Right atrium auricular region (tissue), 2 donors: ENCODE measurements at regions not wholly inside any gene's neighbourhood (a gene's known extent, or its start where the extent isn't known, plus 50 kb on each side); places are given as distances from the start of the nearest gene placed in this dataset.

Experiments used
- DNase-seq: peaks from one replicate; pipeline ENCODE4 v3.0.0-alpha.2; 2019; ENCODE audit warnings: low spot score
- H3K27ac ChIP-seq, 2 donors: fragments of 200-600 bp; sonication (generic); 1 replicate in 1 of 2; 2 replicates in 1 of 2; pipeline ENCODE4 v1.5.1; 2016 to 2019
- H3K27me3 ChIP-seq, 2 donors: fragments of 200-600 bp; sonication (generic); one replicate each; pipeline versions ENCODE4 v1.5.1 to v1.6.0; 2017 to 2019
- H3K36me3 ChIP-seq: fragments of 200-600 bp; sonication (generic); one replicate; pipeline ENCODE4 v1.5.1; 2016
- H3K4me1 ChIP-seq, 2 donors: fragments of 200-600 bp; sonication (generic); one replicate each; pipeline versions ENCODE4 v1.5.1 to v1.6.0; 2017 to 2019
- H3K4me3 ChIP-seq, 2 donors: fragments of 200-600 bp; sonication (generic); 1 replicate in 1 of 2; 2 replicates in 1 of 2; pipeline ENCODE4 v1.5.1; 2017 to 2019; ENCODE audit warnings: mild to moderate bottlenecking in 1 of 2, moderate library complexity in 1 of 2
- H3K9me3 ChIP-seq, 2 donors: fragments of 200-600 bp; sonication (generic); one replicate each; pipeline ENCODE4 v1.5.1; 2019
- TF ChIP-seq, protein P1 (sequence below), 2 donors: fragments of 200-600 bp; sonication (generic); IDR thresholded peaks; one replicate each; pipeline ENCODE4 v1.5.1; 2019; ENCODE audit warnings: antibody characterized with exemption in 2 of 2

DNA sequence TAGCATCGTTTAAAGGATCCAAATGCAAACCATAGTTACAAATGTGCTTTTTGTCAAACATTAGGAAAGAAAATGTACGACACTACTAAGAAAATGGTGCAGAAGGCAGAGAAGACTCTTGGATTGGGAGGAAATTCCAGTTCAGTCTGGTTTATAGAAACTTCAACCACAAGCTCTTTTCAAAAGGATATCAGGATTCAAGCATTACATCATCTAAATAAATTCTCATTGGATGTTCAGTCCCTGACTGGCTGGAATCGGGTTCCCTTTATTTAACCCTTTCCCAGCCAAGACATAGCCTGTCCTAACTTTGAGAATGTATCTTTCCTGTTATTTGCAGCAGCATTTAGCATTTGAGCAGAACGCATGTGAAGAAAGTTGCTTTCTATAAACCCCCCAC, 184.6 kb downstream of the LMO4 start:
- TF ChIP-seq, protein P1, sequence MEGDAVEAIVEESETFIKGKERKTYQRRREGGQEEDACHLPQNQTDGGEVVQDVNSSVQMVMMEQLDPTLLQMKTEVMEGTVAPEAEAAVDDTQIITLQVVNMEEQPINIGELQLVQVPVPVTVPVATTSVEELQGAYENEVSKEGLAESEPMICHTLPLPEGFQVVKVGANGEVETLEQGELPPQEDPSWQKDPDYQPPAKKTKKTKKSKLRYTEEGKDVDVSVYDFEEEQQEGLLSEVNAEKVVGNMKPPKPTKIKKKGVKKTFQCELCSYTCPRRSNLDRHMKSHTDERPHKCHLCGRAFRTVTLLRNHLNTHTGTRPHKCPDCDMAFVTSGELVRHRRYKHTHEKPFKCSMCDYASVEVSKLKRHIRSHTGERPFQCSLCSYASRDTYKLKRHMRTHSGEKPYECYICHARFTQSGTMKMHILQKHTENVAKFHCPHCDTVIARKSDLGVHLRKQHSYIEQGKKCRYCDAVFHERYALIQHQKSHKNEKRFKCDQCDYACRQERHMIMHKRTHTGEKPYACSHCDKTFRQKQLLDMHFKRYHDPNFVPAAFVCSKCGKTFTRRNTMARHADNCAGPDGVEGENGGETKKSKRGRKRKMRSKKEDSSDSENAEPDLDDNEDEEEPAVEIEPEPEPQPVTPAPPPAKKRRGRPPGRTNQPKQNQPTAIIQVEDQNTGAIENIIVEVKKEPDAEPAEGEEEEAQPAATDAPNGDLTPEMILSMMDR (IDR thresholded peaks at IDR 0.05), result no peak
- Histone ChIP-seq H3K4me3 (no peak overlapping the region), H3K4me1 (no peaks in the 10 kb centered on the region)

DNA sequence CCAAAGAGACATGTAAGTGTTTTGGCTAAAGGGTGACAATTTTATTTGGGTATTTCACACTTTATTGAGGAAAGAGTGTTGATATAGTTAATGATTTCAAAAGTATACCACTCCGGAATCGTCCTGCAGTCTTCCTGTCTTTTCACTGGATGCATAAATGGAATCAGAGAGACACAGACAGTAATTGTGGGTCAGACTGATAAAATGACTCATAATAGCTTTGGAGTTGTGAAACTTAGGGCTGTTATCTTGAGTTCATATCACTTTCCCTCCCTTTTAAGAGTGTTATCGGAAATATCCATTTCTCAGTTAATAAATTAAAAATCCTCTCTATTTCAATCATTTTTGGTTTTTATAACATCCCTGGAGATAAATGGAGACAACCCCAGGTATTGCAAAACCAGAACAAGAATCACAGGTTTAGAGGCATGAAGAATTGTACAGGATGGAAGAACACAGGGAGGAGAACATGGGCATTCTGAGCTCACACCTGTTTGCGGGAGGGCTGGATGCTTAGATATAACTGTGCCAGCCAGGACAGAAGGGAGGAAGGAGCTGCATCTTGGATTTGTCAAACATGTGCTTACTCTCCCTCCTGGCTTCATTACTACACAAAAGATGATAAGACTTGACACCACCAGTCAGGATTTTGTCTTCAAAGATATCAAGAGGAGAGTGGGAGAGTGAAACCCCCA, 185.4 kb downstream of the LMO4 start:
- Histone ChIP-seq H3K4me3 (no peak overlapping the region), H3K27me3 (no peaks in the 10 kb centered on the region), H3K4me1 (no peaks in the 10 kb centered on the region), H3K36me3 (no peaks in the 10 kb centered on the region), H3K27ac (no peak overlapping the region), H3K9me3 (no peaks in the 10 kb centered on the region)
- no peak for DNase-seq
- TF ChIP-seq, protein P1 (IDR thresholded peaks at IDR 0.05), result no peak

More for the DNA sequence above, 184.6 kb downstream of the LMO4 start:
- H3K9me3 ChIP-seq, result no peaks in the 10 kb centered on the region
- H3K36me3 ChIP-seq, result no peaks in the 10 kb centered on the region
- no peak overlapping the region for H3K27ac ChIP-seq
- DNase-seq, result no peak
- H3K27me3 ChIP-seq, result no peaks in the 10 kb centered on the region

DNA sequence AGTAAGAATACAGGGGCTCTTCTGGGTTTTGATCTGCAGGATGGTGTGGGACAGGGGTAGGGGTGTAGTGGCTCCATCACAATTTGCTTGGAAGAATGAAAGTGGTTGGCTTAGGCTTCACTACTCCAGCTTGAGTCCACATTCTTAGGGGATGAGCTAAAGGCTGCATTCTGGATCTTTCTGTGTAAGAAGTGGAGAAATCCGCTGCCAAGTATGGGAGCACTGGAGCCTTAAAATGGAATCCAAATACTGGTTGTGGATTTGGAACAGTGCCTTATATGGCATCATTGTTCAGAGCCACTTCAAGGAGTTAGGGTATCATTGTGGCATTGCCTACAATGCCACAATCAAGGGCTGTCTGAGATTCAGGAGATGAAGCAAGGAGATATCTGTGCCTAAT, 187.1 kb downstream of the LMO4 start:
- DNase-seq, result no peak
- Histone ChIP-seq H3K36me3 (no peaks in the 10 kb centered on the region), H3K9me3 (no peaks in the 10 kb centered on the region), H3K4me1 (no peaks in the 10 kb centered on the region), H3K4me3 (no peak overlapping the region), H3K27me3 (no peaks in the 10 kb centered on the region), H3K27ac (no peak overlapping the region)
- TF ChIP-seq, protein P1 (IDR thresholded peaks at IDR 0.05), result no peak

DNA sequence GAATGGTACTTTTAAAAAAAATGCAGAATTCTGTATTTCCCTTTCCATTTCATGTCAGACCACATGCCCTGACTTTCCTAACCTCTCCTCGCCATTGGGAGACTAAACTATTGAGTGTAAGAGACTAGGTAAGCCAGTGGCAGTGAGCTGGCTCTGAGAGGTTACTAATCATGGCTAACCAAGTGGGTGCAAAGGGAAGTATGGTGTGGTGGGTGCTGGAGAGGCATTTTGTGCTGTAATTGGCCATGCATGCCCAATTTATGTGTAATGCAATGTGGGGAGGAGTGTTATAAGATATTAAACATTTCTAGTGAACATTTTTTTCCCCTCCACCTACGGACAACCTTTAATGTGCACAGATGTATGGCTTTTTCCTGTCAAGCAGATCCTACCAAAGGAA, 190.1 kb downstream of the LMO4 start:
- TF ChIP-seq, protein P1 (IDR thresholded peaks at IDR 0.05), result no peak
- Histone ChIP-seq H3K27me3 (no peaks in the 10 kb centered on the region), H3K27ac (no peak overlapping the region), H3K4me1 (peaks cover 0 to 8% of the 10 kb centered on the region in 2 donors), H3K4me3 (no peak overlapping the region), H3K36me3 (no peaks in the 10 kb centered on the region), H3K9me3 (no peaks in the 10 kb centered on the region)
- no peak for DNase-seq

DNA sequence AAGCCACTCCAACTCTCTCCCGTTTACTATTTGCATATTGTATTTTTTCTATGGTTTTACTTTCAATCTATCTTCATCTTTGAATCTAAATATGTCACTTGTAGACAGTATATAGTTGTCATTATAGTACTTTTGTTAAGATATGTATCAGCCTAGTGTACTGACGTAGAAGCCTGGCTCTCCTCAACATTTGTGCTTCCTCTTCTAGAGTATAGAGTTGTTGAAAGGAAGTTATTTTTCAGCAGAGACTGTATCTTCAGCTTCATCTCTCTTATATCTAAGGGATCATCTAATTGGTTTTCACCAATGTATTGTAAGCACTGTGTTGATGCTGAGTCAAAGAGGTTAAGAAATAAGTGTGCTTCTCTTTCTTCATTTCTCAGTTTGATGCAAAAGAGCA, 192.8 kb downstream of the LMO4 start:
- no peak overlapping the region for H3K4me3 ChIP-seq
- no peaks in the 10 kb centered on the region for H3K27me3 ChIP-seq
- H3K4me1 ChIP-seq, result peaks cover 0 to 16% of the 10 kb centered on the region in 2 donors
- no peak for DNase-seq
- H3K36me3 ChIP-seq, result no peaks in the 10 kb centered on the region
- TF ChIP-seq, protein P1 (IDR thresholded peaks at IDR 0.05), result no peak
- H3K27ac ChIP-seq, result no peak overlapping the region
- no peaks in the 10 kb centered on the region for H3K9me3 ChIP-seq

DNA sequence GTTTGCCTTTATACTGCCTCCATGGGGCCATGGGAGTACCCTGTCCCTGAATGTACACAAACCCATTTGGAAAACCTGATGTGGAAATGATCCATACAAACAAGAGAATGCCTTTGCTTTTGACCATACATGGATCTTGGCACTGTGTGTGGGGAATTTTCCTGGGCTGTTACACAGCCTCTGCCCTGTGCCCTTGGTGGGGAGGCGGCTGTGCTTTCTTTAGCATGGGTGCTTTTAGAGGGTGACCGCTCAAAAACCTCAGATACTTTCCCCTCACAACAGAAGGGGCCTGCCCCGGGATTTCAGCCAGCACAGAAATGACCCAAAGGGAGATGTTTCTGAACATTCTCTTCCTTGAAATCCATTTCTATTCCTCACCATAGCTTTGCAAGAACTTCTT, 194.8 kb downstream of the LMO4 start:
- H3K9me3 ChIP-seq, result no peaks in the 10 kb centered on the region
- TF ChIP-seq, protein P1 (IDR thresholded peaks at IDR 0.05), result no peak
- no peak overlapping the region for H3K4me3 ChIP-seq
- peaks cover 0 to 16% of the 10 kb centered on the region in 2 donors for H3K4me1 ChIP-seq
- H3K36me3 ChIP-seq, result no peaks in the 10 kb centered on the region
- H3K27me3 ChIP-seq, result no peaks in the 10 kb centered on the region
- no peak for DNase-seq
- H3K27ac ChIP-seq, result peak overlapping the region; percentile 12 to 20
